MM.1S (cell line): ENCODE measurements at regions not wholly inside any gene's neighbourhood (a gene's known extent, or its start where the extent isn't known, plus 50 kb on each side); places are given as distances from the start of the nearest gene placed in this dataset.

Experiments
- DNase-seq: peaks from one replicate; pipeline ENCODE4 v3.0.0-alpha.2; 2015
- H2AFZ ChIP-seq: fragments of 300-600 bp; sonication (generic); 2 replicates; pipeline ENCODE4 v1.6.0; 2016; ENCODE audit warnings: antibody characterized with exemption, low read length
- H3F3A ChIP-seq: fragments of 300-600 bp; sonication (generic); 2 replicates; pipeline ENCODE4 v1.6.1; 2016; ENCODE audit warnings: mild to moderate bottlenecking, antibody characterized with exemption, low read length, moderate library complexity, mixed read lengths; ENCODE audit not compliant: insufficient read depth
- H3K27ac ChIP-seq: fragments of 300-600 bp; sonication (generic); 2 replicates; pipeline ENCODE4 v1.5.1; 2016; ENCODE audit warnings: mild to moderate bottlenecking, low read length
- H3K27me3 ChIP-seq: fragments of 300-600 bp; sonication (generic); replicated peaks from 2 replicates; pipeline ENCODE4 v1.6.0; 2016; ENCODE audit warnings: low read length; ENCODE audit not compliant: insufficient read depth
- H3K36me3 ChIP-seq: fragments of 300-600 bp; sonication (generic); replicated peaks from 2 replicates; pipeline ENCODE4 v1.6.1; 2016; ENCODE audit warnings: mild to moderate bottlenecking, low read length, mixed read lengths; ENCODE audit not compliant: insufficient read depth
- H3K4me1 ChIP-seq: fragments of 300-600 bp; sonication (generic); 2 replicates; pipeline ENCODE4 v1.6.1; 2016; ENCODE audit warnings: low read length, mixed read lengths
- H3K4me2 ChIP-seq: fragments of 300-600 bp; sonication (generic); 2 replicates; pipeline ENCODE4 v1.6.0; 2016; ENCODE audit warnings: low read depth, low read length
- H3K4me3 ChIP-seq: fragments of 300-600 bp; sonication (generic); 2 replicates; pipeline ENCODE4 v1.5.1; 2016; ENCODE audit warnings: low read length, mixed read lengths
- H3K79me2 ChIP-seq: fragments of 300-600 bp; sonication (generic); 2 replicates; pipeline ENCODE4 v1.6.1; 2016; ENCODE audit warnings: mixed run types, low read length, mixed read lengths
- H3K9ac ChIP-seq: fragments of 300-600 bp; sonication (generic); 2 replicates; pipeline ENCODE4 v1.6.1; 2016; ENCODE audit warnings: low read length, mixed read lengths
- H3K9me2 ChIP-seq: fragments of 300-600 bp; sonication (generic); replicated peaks from 2 replicates; pipeline ENCODE4 v1.6.1; 2016; ENCODE audit warnings: mild to moderate bottlenecking, low read length, mixed read lengths; ENCODE audit not compliant: insufficient read depth
- H3K9me3 ChIP-seq: fragments of 300-600 bp; sonication (generic); replicated peaks from 2 replicates; pipeline ENCODE4 v1.6.1; 2016; ENCODE audit warnings: mild to moderate bottlenecking, low read length, mixed read lengths; ENCODE audit not compliant: insufficient read depth
- H4K20me1 ChIP-seq: fragments of 300-600 bp; sonication (generic); 2 replicates; pipeline ENCODE4 v1.6.1; 2016; ENCODE audit warnings: mild to moderate bottlenecking, low read length, moderate library complexity, mixed read lengths; ENCODE audit not compliant: insufficient read depth
- EZH2 ChIP-seq: fragments of 300-600 bp; sonication (generic); optimal IDR thresholded peaks from 2 replicates; pipeline ENCODE3; 2017; ENCODE audit warnings: low read depth, mild to moderate bottlenecking, antibody characterized with exemption, low read length, mixed read lengths
- EZH2phosphoT487 ChIP-seq: fragments of 300-600 bp; sonication (generic); IDR thresholded peaks from 2 replicates; pipeline ENCODE4 v1.6.1; 2018; ENCODE audit warnings: antibody characterized with exemption, low read length
- TF ChIP-seq, protein P1 (sequence below): fragments of 300-600 bp; sonication (generic); IDR thresholded peaks from 2 replicates; pipeline ENCODE4 v1.5.1; 2016; ENCODE audit warnings: antibody characterized with exemption, low read length, mixed read lengths

DNA sequence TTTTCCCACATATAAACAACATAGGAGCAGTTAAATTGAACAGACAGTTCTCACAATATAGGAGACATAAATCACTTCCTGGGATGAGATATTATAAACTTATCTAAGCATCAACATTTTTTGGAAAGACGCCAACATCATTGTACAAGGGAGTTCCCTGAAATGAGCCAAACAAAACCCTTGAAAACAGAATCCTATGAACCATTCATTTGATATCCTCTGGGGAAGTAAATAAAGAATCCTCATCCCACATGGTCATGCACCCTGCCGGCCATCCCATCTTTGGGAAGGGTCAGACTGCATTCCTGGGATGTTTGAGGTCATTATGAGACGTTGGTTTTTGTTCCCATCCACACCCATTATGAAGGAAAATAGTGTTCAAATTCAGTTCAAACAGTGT, 111.8 kb upstream of the USP25 start:
- no peaks in the 10 kb centered on the region for H3F3A ChIP-seq
- no peaks in the 10 kb centered on the region for H3K36me3 ChIP-seq
- H3K79me2 ChIP-seq, result no peaks in the 10 kb centered on the region
- no peak overlapping the region for H3K27ac ChIP-seq
- no peaks in the 10 kb centered on the region for H3K27me3 ChIP-seq
- no peak overlapping the region for H2AFZ ChIP-seq
- no peak for DNase-seq
- H3K9me2 ChIP-seq, result no peaks in the 10 kb centered on the region
- H3K9ac ChIP-seq, result no peak overlapping the region
- H3K4me1 ChIP-seq, result no peaks in the 10 kb centered on the region
- no peaks in the 10 kb centered on the region for H3K9me3 ChIP-seq
- H3K4me3 ChIP-seq, result no peak overlapping the region
- H4K20me1 ChIP-seq, result no peaks in the 10 kb centered on the region
- no peak overlapping the region for H3K4me2 ChIP-seq
- no peak for TF ChIP-seq EZH2phosphoT487
- no peak for TF ChIP-seq EZH2
- TF ChIP-seq, protein P1, sequence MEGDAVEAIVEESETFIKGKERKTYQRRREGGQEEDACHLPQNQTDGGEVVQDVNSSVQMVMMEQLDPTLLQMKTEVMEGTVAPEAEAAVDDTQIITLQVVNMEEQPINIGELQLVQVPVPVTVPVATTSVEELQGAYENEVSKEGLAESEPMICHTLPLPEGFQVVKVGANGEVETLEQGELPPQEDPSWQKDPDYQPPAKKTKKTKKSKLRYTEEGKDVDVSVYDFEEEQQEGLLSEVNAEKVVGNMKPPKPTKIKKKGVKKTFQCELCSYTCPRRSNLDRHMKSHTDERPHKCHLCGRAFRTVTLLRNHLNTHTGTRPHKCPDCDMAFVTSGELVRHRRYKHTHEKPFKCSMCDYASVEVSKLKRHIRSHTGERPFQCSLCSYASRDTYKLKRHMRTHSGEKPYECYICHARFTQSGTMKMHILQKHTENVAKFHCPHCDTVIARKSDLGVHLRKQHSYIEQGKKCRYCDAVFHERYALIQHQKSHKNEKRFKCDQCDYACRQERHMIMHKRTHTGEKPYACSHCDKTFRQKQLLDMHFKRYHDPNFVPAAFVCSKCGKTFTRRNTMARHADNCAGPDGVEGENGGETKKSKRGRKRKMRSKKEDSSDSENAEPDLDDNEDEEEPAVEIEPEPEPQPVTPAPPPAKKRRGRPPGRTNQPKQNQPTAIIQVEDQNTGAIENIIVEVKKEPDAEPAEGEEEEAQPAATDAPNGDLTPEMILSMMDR, result no peak

DNA sequence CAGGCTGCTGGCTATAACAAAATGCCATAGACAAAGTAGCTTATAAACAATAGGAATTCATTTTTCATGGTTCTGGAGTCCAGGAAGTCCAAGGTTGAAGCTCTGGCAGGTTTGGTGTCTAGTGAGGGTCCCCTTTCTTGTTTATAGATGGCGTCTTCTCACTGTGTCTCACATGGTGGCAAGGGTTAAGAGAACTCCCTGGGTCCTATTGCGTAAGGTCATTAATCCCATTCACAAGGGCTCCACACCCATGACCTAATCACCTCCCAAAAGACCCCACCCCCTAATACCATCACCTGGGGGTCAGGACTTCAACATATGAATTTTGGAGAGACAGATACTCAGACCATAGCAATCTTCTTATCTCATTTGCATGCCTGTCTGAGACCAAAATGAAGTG, 108.9 kb upstream of the USP25 start:
- DNase-seq, result no peak
- no peaks in the 10 kb centered on the region for H3F3A ChIP-seq
- TF ChIP-seq, protein P1, result no peak
- TF ChIP-seq EZH2 (no peak), EZH2phosphoT487 (no peak)
- H3K79me2 ChIP-seq, result no peaks in the 10 kb centered on the region
- no peaks in the 10 kb centered on the region for H3K36me3 ChIP-seq
- no peaks in the 10 kb centered on the region for H3K9me3 ChIP-seq
- no peak overlapping the region for H3K27ac ChIP-seq
- no peaks in the 10 kb centered on the region for H3K27me3 ChIP-seq
- no peak overlapping the region for H3K4me2 ChIP-seq
- H3K9me2 ChIP-seq, result no peaks in the 10 kb centered on the region
- H3K4me1 ChIP-seq, result no peaks in the 10 kb centered on the region
- no peak overlapping the region for H3K4me3 ChIP-seq
- H2AFZ ChIP-seq, result no peak overlapping the region
- no peak overlapping the region for H3K9ac ChIP-seq
- no peaks in the 10 kb centered on the region for H4K20me1 ChIP-seq

DNA sequence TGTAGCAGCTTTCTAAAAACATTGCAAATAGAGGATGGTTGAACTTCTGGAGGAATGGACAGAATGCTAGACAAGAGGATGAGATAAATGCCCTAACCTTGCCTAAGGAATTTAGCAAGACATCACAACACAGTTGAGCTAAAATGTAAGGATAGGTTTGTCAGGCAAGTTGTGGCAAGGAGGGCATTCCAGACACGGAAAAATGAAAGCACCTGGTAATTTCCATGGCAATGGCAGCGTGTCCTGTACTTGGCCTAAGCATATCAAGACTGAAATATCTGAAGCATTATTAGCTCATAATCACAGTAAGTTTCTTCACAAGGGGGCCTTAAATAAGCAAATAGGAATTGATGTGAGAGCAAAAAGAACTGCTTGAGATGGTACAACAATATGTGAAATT, 105.1 kb upstream of the USP25 start:
- Histone ChIP-seq H3K9me2 (no peaks in the 10 kb centered on the region), H3K4me2 (no peak overlapping the region), H3K36me3 (no peaks in the 10 kb centered on the region), H3K9me3 (no peaks in the 10 kb centered on the region), H2AFZ (no peak overlapping the region), H4K20me1 (no peaks in the 10 kb centered on the region), H3F3A (no peaks in the 10 kb centered on the region), H3K79me2 (no peaks in the 10 kb centered on the region), H3K4me3 (no peak overlapping the region), H3K27ac (no peak overlapping the region), H3K4me1 (no peaks in the 10 kb centered on the region), H3K9ac (no peak overlapping the region), H3K27me3 (no peaks in the 10 kb centered on the region)
- TF ChIP-seq EZH2 (no peak), EZH2phosphoT487 (no peak)
- TF ChIP-seq, protein P1, result no peak
- no peak for DNase-seq
